ENCODE measurements at regions not wholly inside any gene's neighbourhood (a gene's known extent, or its start where the extent isn't known, plus 50 kb on each side); places are given as distances from the start of the nearest gene placed in this dataset.

GRCh38 chr7:68067845-68068244, 1071.2 kb downstream of the TYW1 start:
- H4K20me1 ChIP-seq (replicated peaks in 1 of 2; ENCODE audit: control insufficient read depth in 1 of 2, insufficient read depth in 2 of 2, low read length in 2 of 2) = no peaks in the 10 kb centered on the region
- no peak overlapping the region for H4K5ac ChIP-seq (ENCODE audit: insufficient read length, low read depth, low read length)
- H2BK120ac ChIP-seq (replicated peaks; ENCODE audit: low read depth, low read length) = no peak overlapping the region
- H2AFZ ChIP-seq (ENCODE audit: low read length) = no peak overlapping the region
- no peak overlapping the region for H4K91ac ChIP-seq (replicated peaks; ENCODE audit: insufficient read length, low read length)
- H3K27ac ChIP-seq (ENCODE audit: low read depth, low read length) = no peak overlapping the region
- no peak overlapping the region for H3K4me2 ChIP-seq (ENCODE audit: insufficient read depth in 1 of 2, low read depth in 2 of 2, low read length in 2 of 2)
- CTCF ChIA-PET (ENCODE audit: partially characterized antibody) = interaction anchor here (1.8 kb wide), 1 partner anchor 10 kb away, joined by 3 read pairs; no protein-coding TSS in a partner anchor
- POLR2A ChIA-PET (ENCODE audit: partially characterized antibody) = no interaction called here
- H3K14ac ChIP-seq (ENCODE audit: insufficient read length) = no peak overlapping the region
- H3K4ac ChIP-seq (replicated peaks; ENCODE audit: insufficient read length, low read depth, low read length) = no peak overlapping the region
- H3K36me3 ChIP-seq (ENCODE audit: control insufficient read depth in 2 of 4, insufficient read depth in 4 of 4, low read length in 3 of 4) = no peaks in the 10 kb centered on the region
- WGBS, 2 experiments (ENCODE audit: extremely low coverage in 1 of 2, insufficient coverage in 1 of 2, insufficient read length in 1 of 2, insufficient replicate concordance in 2 of 2, low coverage in 1 of 2, low lambda C conversion rate in 2 of 2, missing lambda C conversion rate in 1 of 2) = 86% methylated on average over 4 of the region's 4 CpGs; no CpG with 5 or more reads in 1 of the 2 experiments
- H2BK12ac ChIP-seq (ENCODE audit: low read depth, low read length) = no peak overlapping the region
- no peak overlapping the region for H4K8ac ChIP-seq (ENCODE audit: extremely low read depth, insufficient read depth, low read length)
- H2BK15ac ChIP-seq (ENCODE audit: low read length) = no peak overlapping the region
- DNase-seq (ENCODE audit: low read depth in 1 of 2, low spot score in 2 of 2) = no peak
- H2BK5ac ChIP-seq (ENCODE audit: low read depth, low read length) = no peak overlapping the region
- H3K56ac ChIP-seq (replicated peaks; ENCODE audit: insufficient read length, low read depth, low read length) = no peak overlapping the region
- no peak for TF ChIP-seq BCL11A (IDR thresholded peaks at IDR 0.05; ENCODE audit: low read depth in 2 of 2, low read length in 2 of 2)
- no peak for TF ChIP-seq BRCA1 (IDR thresholded peaks at IDR 0.05; ENCODE audit: low read depth, low read length)
- no peak for TF ChIP-seq RNF2 (IDR thresholded peaks at IDR 0.05; ENCODE audit: borderline replicate concordance, low read depth, low read length, missing control alignments, poor library complexity, severe bottlenecking)
- TF ChIP-seq KDM4A (IDR thresholded peaks at IDR 0.05; ENCODE audit: low read depth, low read length, severe bottlenecking) = no peak
- no peak for TF ChIP-seq RBBP5 (IDR thresholded peaks at IDR 0.05; ENCODE audit: borderline replicate concordance, low read depth, low read length)
- no peak for TF ChIP-seq BACH1 (IDR thresholded peaks at IDR 0.05; ENCODE audit: low read length)
- no peak overlapping the region for H3K23ac ChIP-seq (ENCODE audit: insufficient read length)
- no peaks in the 10 kb centered on the region for H3K27me3 ChIP-seq (replicated peaks in 1 of 4; ENCODE audit: control insufficient read depth in 3 of 4, extremely low read depth in 1 of 4, insufficient read depth in 3 of 4, low read length in 3 of 4)
- H3K23me2 ChIP-seq (ENCODE audit: low read depth, low read length) = 0 out of 2 replicates have a peak, but pooled peaks cover 2% of the 10 kb centered on the region
- no peak for FAIRE-seq
- H3K79me2 ChIP-seq (ENCODE audit: control insufficient read depth in 1 of 2, insufficient read depth in 2 of 2, low read length in 2 of 2) = no peaks in the 10 kb centered on the region
- no peak overlapping the region for H3K4me3 ChIP-seq (ENCODE audit: extremely low read depth in 1 of 4, insufficient read depth in 2 of 4, low read depth in 3 of 4, low read length in 4 of 4)
- H3K4me1 ChIP-seq (replicated peaks in 1 of 4; ENCODE audit: control insufficient read depth in 3 of 4, insufficient read depth in 4 of 4, low read length in 3 of 4) = peaks cover 0 to 3% (median 1%) of the 10 kb centered on the region in 4 experiments; a peak in 1 of 7 replicates
- H2AK5ac ChIP-seq (ENCODE audit: low read depth, low read length) = no peak overlapping the region
- no peak overlapping the region for H3K18ac ChIP-seq (ENCODE audit: extremely low read depth, low read length)
- H3K9ac ChIP-seq (replicated peaks in 1 of 4; ENCODE audit: extremely low read depth in 1 of 4, low read depth in 3 of 4, low read length in 3 of 4) = no peak overlapping the region
- no peaks in the 10 kb centered on the region for H3K9me3 ChIP-seq (ENCODE audit: insufficient read depth in 2 of 2, low read depth in 1 of 2, low read length in 1 of 2)
- H2BK20ac ChIP-seq (ENCODE audit: low read length) = no peak overlapping the region
- no peaks in the 10 kb centered on the region for H3K79me1 ChIP-seq (ENCODE audit: low read depth, low read length)

All from H1 (cell line).